H1 (cell line): ENCODE measurements at regions not wholly inside any gene's neighbourhood (a gene's known extent, or its start where the extent isn't known, plus 50 kb on each side); places are given as distances from the start of the nearest gene placed in this dataset.
A peak's percentile ranks its signal among the peaks of the same experiment; 100 is the strongest.

ENCODE experiments used
- CTCF ChIA-PET: fragments of 300-600 bp; sonication (Branson Sonifier 250); formaldehyde crosslinking; loops from one replicate; lab custom pipeline; 2021; ENCODE audit not compliant: partially characterized antibody; lab: Charles Lee
- POLR2A ChIA-PET: fragments of 300-600 bp; sonication (Branson Sonifier 250); formaldehyde crosslinking; loops from one replicate; lab custom pipeline; 2021; ENCODE audit warnings: inconsistent platforms; ENCODE audit not compliant: partially characterized antibody; lab: Charles Lee
- DNase-seq, 2 experiments: peaks; one replicate each; pipeline versions ENCODE4 v3.0.0 to v3.0.0-alpha.2; 2010 to 2022; ENCODE audit warnings: low spot score in 2 of 2, low read depth in 1 of 2, mixed read lengths in 1 of 2
- FAIRE-seq: peaks from 2 replicates; lab custom pipeline; 2011; peaks lifted over from hg19 to GRCh38; lab: Jason Lieb, UNC
- H2AFZ ChIP-seq: 2 replicates; pipeline ENCODE4 v1.8.1; 2012; ENCODE audit warnings: low read length, inconsistent platforms
- H2AK5ac ChIP-seq: 2 replicates; pipeline ENCODE4 v1.6.1; 2013; ENCODE audit warnings: low read depth, low read length
- H2BK120ac ChIP-seq: replicated peaks from 2 replicates; pipeline ENCODE3; 2013; ENCODE audit warnings: low read depth, low read length, inconsistent platforms
- H2BK12ac ChIP-seq: 2 replicates; pipeline ENCODE4 v1.6.1; 2013; ENCODE audit warnings: low read depth, low read length
- H2BK15ac ChIP-seq: 2 replicates; pipeline ENCODE4 v1.6.1; 2013; ENCODE audit warnings: low read length
- H2BK20ac ChIP-seq: 2 replicates; pipeline ENCODE4 v1.6.1; 2013; ENCODE audit warnings: low read length
- H2BK5ac ChIP-seq: 2 replicates; pipeline ENCODE4 v1.6.1; 2013; ENCODE audit warnings: low read depth, low read length
- H3K14ac ChIP-seq: 2 replicates; pipeline ENCODE4 v1.6.1; 2013; ENCODE audit warnings: inconsistent platforms; ENCODE audit not compliant: insufficient read length
- H3K18ac ChIP-seq: 2 replicates; pipeline ENCODE4 v1.6.1; 2013; ENCODE audit warnings: low read length; ENCODE audit errors: extremely low read depth
- H3K23ac ChIP-seq: 2 replicates; pipeline ENCODE4 v1.6.1; 2013; ENCODE audit warnings: inconsistent platforms; ENCODE audit not compliant: insufficient read length
- H3K23me2 ChIP-seq: 2 replicates; pipeline ENCODE4 v1.6.1; 2013; ENCODE audit warnings: low read depth, low read length
- H3K27ac ChIP-seq: 2 replicates; pipeline ENCODE4 v1.6.1; 2011; ENCODE audit warnings: low read depth, low read length, inconsistent platforms
- H3K27me3 ChIP-seq, 4 experiments: replicated peaks in 1 of 4; 1 replicate in 1 of 4; 2 replicates in 3 of 4; pipeline versions ENCODE4 v1.6.1 to v1.8.1; 2011 to 2013; ENCODE audit warnings: low read length in 3 of 4, mild to moderate bottlenecking in 3 of 4, inconsistent platforms in 2 of 4, mixed read lengths in 2 of 4, moderate library complexity in 1 of 4; ENCODE audit not compliant: control insufficient read depth in 3 of 4, insufficient read depth in 3 of 4; ENCODE audit errors: extremely low read depth in 1 of 4
- H3K36me3 ChIP-seq, 4 experiments: 2 replicates each; pipeline versions ENCODE4 v1.6.1 to v1.8.1; 2011 to 2013; ENCODE audit warnings: mild to moderate bottlenecking in 4 of 4, low read length in 3 of 4, moderate library complexity in 2 of 4, control low read depth in 1 of 4, inconsistent platforms in 1 of 4; ENCODE audit not compliant: insufficient read depth in 4 of 4, control insufficient read depth in 2 of 4
- H3K4ac ChIP-seq: replicated peaks from 2 replicates; pipeline ENCODE3; 2013; ENCODE audit warnings: low read length, low read depth, mixed read lengths, inconsistent platforms; ENCODE audit not compliant: insufficient read length
- H3K4me1 ChIP-seq, 4 experiments: replicated peaks in 1 of 4; 1 replicate in 1 of 4; 2 replicates in 3 of 4; pipeline versions ENCODE4 v1.6.1 to v1.8.1; 2011 to 2013; ENCODE audit warnings: low read length in 3 of 4, inconsistent platforms in 2 of 4, mixed read lengths in 1 of 4; ENCODE audit not compliant: insufficient read depth in 4 of 4, control insufficient read depth in 3 of 4
- H3K4me2 ChIP-seq, 2 experiments: 2 replicates each; pipeline versions ENCODE4 v1.6.1 to v1.8.1; 2011 to 2013; ENCODE audit warnings: low read depth in 2 of 2, low read length in 2 of 2, control low read depth in 1 of 2, inconsistent platforms in 1 of 2, mild to moderate bottlenecking in 1 of 2; ENCODE audit not compliant: insufficient read depth in 1 of 2
- H3K4me3 ChIP-seq, 4 experiments: fragments of 200-600, 300-600 bp in 1 of 4; sonication (generic), shearing (Covaris generic), sonication (Bioruptor Twin) in 1 of 4; 2 replicates each; pipeline versions ENCODE4 v1.5.1 to v1.8.1; 2011 to 2016; ENCODE audit warnings: low read length in 4 of 4, low read depth in 3 of 4, control low read depth in 2 of 4, inconsistent platforms in 2 of 4, mild to moderate bottlenecking in 2 of 4, mixed read lengths in 1 of 4, moderate library complexity in 1 of 4; ENCODE audit not compliant: insufficient read depth in 2 of 4; ENCODE audit errors: extremely low read depth in 1 of 4
- H3K56ac ChIP-seq: replicated peaks from 2 replicates; pipeline ENCODE3; 2013; ENCODE audit warnings: low read depth, mild to moderate bottlenecking, mixed read lengths, low read length, inconsistent platforms; ENCODE audit not compliant: insufficient read length
- H3K79me1 ChIP-seq: 2 replicates; pipeline ENCODE4 v1.6.1; 2013; ENCODE audit warnings: low read depth, low read length, control low read depth
- H3K79me2 ChIP-seq, 2 experiments: 2 replicates each; pipeline versions ENCODE4 v1.6.1 to v1.8.1; 2012 to 2013; ENCODE audit warnings: low read length in 2 of 2, mild to moderate bottlenecking in 2 of 2, inconsistent platforms in 1 of 2; ENCODE audit not compliant: insufficient read depth in 2 of 2, control insufficient read depth in 1 of 2
- H3K9ac ChIP-seq, 4 experiments: replicated peaks in 1 of 4; 1 replicate in 1 of 4; 2 replicates in 3 of 4; pipeline versions ENCODE4 v1.6.1 to v1.8.1; 2011 to 2013; ENCODE audit warnings: low read depth in 3 of 4, low read length in 3 of 4, control low read depth in 2 of 4, mild to moderate bottlenecking in 2 of 4, moderate library complexity in 2 of 4, inconsistent platforms in 1 of 4; ENCODE audit errors: extremely low read depth in 1 of 4
- H3K9me3 ChIP-seq, 2 experiments: 2 replicates each; pipeline versions ENCODE4 v1.6.1 to v1.8.1; 2012 to 2013; ENCODE audit warnings: mild to moderate bottlenecking in 2 of 2, moderate library complexity in 2 of 2, control low read depth in 1 of 2, inconsistent platforms in 1 of 2, low read depth in 1 of 2, low read length in 1 of 2, mixed read lengths in 1 of 2; ENCODE audit not compliant: insufficient read depth in 2 of 2
- H4K20me1 ChIP-seq, 2 experiments: replicated peaks in 1 of 2; 2 replicates each; pipeline versions ENCODE3 to v1.8.1; 2011 to 2013; ENCODE audit warnings: inconsistent platforms in 2 of 2, low read length in 2 of 2, mild to moderate bottlenecking in 1 of 2; ENCODE audit not compliant: insufficient read depth in 2 of 2, control insufficient read depth in 1 of 2
- H4K5ac ChIP-seq: 2 replicates; pipeline ENCODE4 v1.6.1; 2013; ENCODE audit warnings: low read length, low read depth, mixed read lengths, inconsistent platforms; ENCODE audit not compliant: insufficient read length
- H4K8ac ChIP-seq: 2 replicates; pipeline ENCODE4 v1.8.0; 2013; ENCODE audit warnings: mild to moderate bottlenecking, moderate library complexity, low read length, inconsistent platforms; ENCODE audit not compliant: insufficient read depth; ENCODE audit errors: extremely low read depth
- H4K91ac ChIP-seq: replicated peaks from 2 replicates; pipeline ENCODE3; 2013; ENCODE audit warnings: low read length, mixed read lengths, inconsistent platforms; ENCODE audit not compliant: insufficient read length
- ASH2L ChIP-seq: fragments of 200-600, 300-600 bp; sonication (generic); IDR thresholded peaks from one replicate; pipeline ENCODE4 v1.7.1; 2017; ENCODE audit warnings: low read length
- HDAC6 ChIP-seq: IDR thresholded peaks from one replicate; pipeline ENCODE4 v1.7.1; 2012; ENCODE audit warnings: low read depth, mild to moderate bottlenecking, inconsistent platforms, low read length, moderate library complexity
- POLR2A ChIP-seq, 2 experiments: IDR thresholded peaks; 1 replicate in 1 of 2; 2 replicates in 1 of 2; pipeline ENCODE4 v1.6.1; 2011; ENCODE audit warnings: low read depth in 2 of 2, low read length in 2 of 2, mild to moderate bottlenecking in 2 of 2; ENCODE audit errors: control extremely low read depth in 1 of 2
- RFX5 ChIP-seq: IDR thresholded peaks from 2 replicates; pipeline ENCODE4 v1.6.1; 2011; ENCODE audit warnings: low read depth, low read length, improper control_type of control experiment, borderline replicate concordance
- TBP ChIP-seq: IDR thresholded peaks from 2 replicates; pipeline ENCODE4 v1.6.1; 2011; ENCODE audit warnings: low read depth, low read length, improper control_type of control experiment
- WGBS, 2 experiments: shearing (Covaris generic) in 1 of 2; methylation state at CpG; one replicate each; pipeline versions ENCODE4 v1.1.6 to v1.1.7; 2013 to 2015; ENCODE audit warnings: low lambda C conversion rate in 2 of 2, mixed read lengths in 2 of 2, inconsistent platforms in 1 of 2, low coverage in 1 of 2, missing lambda C conversion rate in 1 of 2; ENCODE audit not compliant: insufficient replicate concordance in 2 of 2, insufficient coverage in 1 of 2, insufficient read length in 1 of 2; ENCODE audit errors: extremely low coverage in 1 of 2, missing lambda C conversion rate in 1 of 2; 5-methylcytosine and 5-hydroxymethylcytosine counted together

DNA sequence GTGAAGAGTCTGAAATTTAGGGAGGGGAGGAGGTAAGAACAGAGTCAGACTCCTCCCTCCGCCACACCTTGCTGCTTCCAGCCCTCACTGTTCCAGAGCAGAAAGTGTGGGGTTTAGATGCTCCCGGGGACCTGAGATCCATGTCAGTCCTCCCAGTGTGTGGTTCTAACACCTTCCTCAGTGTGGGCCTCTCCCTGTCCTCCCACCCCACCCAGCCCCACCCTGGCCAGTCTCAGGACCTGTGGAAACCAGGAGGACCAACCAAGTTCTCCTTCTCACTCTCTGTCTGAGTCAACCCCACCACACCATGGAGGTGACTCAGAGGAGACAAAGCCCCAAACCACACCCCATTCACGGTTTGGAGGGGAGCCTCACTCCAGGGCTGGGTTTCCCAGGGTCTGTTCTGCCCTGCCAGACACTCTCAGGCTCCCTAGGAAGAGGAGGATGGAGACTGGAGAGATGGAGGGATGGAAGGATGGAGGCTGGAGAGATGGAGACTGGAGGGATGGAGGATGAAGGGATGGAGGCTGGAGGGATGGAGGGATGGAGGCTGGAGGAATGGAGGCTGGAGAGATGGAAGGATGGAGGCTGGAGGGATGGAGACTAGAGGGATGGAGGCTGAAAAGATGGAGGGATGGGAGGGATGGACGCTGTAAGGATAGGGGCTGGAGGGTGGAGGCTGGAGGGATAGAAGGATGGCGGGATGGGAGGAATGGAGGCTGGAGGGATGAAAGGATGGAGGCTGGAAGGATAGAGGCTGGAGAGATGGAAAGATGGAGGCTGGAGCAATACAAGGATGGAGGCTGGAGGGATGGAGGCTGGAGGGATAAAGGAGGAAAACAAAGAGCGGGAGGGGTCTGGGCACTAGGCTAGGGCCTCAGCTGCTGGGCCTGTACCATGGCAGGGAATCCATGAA is 100.9 kb upstream of the RUNX3 start:
- no peak overlapping the region for H3K14ac ChIP-seq
- FAIRE-seq (no peak), DNase-seq (no peak)
- peaks cover 0 to 3% of the 10 kb centered on the region in 2 experiments for H4K20me1 ChIP-seq
- 0 out of 2 replicates have a peak overlapping the region, but pooled peaks have one; percentile 24 for H2AK5ac ChIP-seq
- no peak overlapping the region; the same call in 1 of the 2 replicates for H4K8ac ChIP-seq
- ChIA-PET CTCF (no interaction called here), POLR2A (no interaction called here)
- 74% methylated on average over 5 of the region's 6 CpGs; no CpG with 5 or more reads in 1 of the 2 experiments for WGBS, 2 experiments
- peaks cover 0 to 12% (median 5%) of the 10 kb centered on the region in 4 experiments; a peak in 5 of 7 replicates for H3K4me1 ChIP-seq
- no peak overlapping the region for H3K18ac ChIP-seq
- H4K91ac ChIP-seq, result no peak overlapping the region
- H3K9ac ChIP-seq, result no peak overlapping the region
- H2AFZ ChIP-seq, result no peak overlapping the region
- H3K56ac ChIP-seq, result no peak overlapping the region
- H2BK120ac ChIP-seq, result no peak overlapping the region
- no peaks in the 10 kb centered on the region for H3K79me1 ChIP-seq
- H3K79me2 ChIP-seq, result no peaks in the 10 kb centered on the region
- no peak overlapping the region for H2BK20ac ChIP-seq
- no peak overlapping the region for H3K4ac ChIP-seq
- H3K23me2 ChIP-seq, result peaks cover 6% of the 10 kb centered on the region
- no peak overlapping the region for H3K23ac ChIP-seq
- TF ChIP-seq TBP (no peak), ASH2L (no peak), RFX5 (no peak), HDAC6 (no peak), POLR2A (IDR thresholded peaks at IDR 0.05; ENCODE audit: control extremely low read depth in 1 of 2, low read depth in 2 of 2, low read length in 2 of 2) (no peak)
- H4K5ac ChIP-seq, result no peak overlapping the region
- H3K27me3 ChIP-seq, result no peaks in the 10 kb centered on the region
- H2BK15ac ChIP-seq, result no peak overlapping the region
- no peak overlapping the region for H3K4me3 ChIP-seq
- no peak overlapping the region for H2BK5ac ChIP-seq
- no peaks in the 10 kb centered on the region for H3K36me3 ChIP-seq
- H3K9me3 ChIP-seq, result no peaks in the 10 kb centered on the region; a peak in 1 of 4 replicates
- no peak overlapping the region for H3K27ac ChIP-seq
- H3K4me2 ChIP-seq, result no peak overlapping the region
- H2BK12ac ChIP-seq, result no peak overlapping the region
